ENCODE measurements at regions not wholly inside any gene's neighbourhood (a gene's known extent, or its start where the extent isn't known, plus 50 kb on each side); places are given as distances from the start of the nearest gene placed in this dataset.
"Not testable (repeated sequence)": the region's sequence is repeated elsewhere in the genome, so short reads cannot be mapped to it uniquely, and the experiment has no call there.

GRCh38 chr3:134106580-134106979 lies 76.9 kb upstream of the SLCO2A1 start:
- Mint-ChIP-seq H3K4me1 (no peaks in the 10 kb centered on the region), H3K27ac (no peak overlapping the region), H3K9me3 (peaks cover 12% of the 10 kb centered on the region), H3K4me3 (no peak overlapping the region), H3K36me3 (no peaks in the 10 kb centered on the region)
- no peak for ATAC-seq
- no peak for DNase-seq (ENCODE audit: low spot score in 2 of 2)

GRCh38 chr3:134105876-134106556 lies 76.3 kb upstream of the SLCO2A1 start:
- Mint-ChIP-seq H3K36me3 (no peaks in the 10 kb centered on the region), H3K4me1 (no peaks in the 10 kb centered on the region), H3K27ac (no peak overlapping the region)

GRCh38 chr3:134104031-134104430 lies 74.3 kb upstream of the SLCO2A1 start:
- Mint-ChIP-seq H3K27ac (no peak overlapping the region), H3K36me3 (no peaks in the 10 kb centered on the region), H3K9me3 (peaks cover 16% of the 10 kb centered on the region), H3K4me1 (no peaks in the 10 kb centered on the region), H3K4me3 (no peak overlapping the region)
- DNase-seq (ENCODE audit: low spot score in 2 of 2) (no peak), ATAC-seq (no peak)

More at GRCh38 chr3:134105876-134106556, 76.3 kb upstream of the SLCO2A1 start:
- ATAC-seq: no peak
- no peak for DNase-seq (ENCODE audit: low spot score in 2 of 2)
- H3K4me3 Mint-ChIP-seq: no peak overlapping the region
- peaks cover 12% of the 10 kb centered on the region for H3K9me3 Mint-ChIP-seq

- no peak overlapping the region for H3K27ac Mint-ChIP-seq
- H3K4me1 Mint-ChIP-seq: no peaks in the 10 kb centered on the region
- H3K36me3 Mint-ChIP-seq: no peaks in the 10 kb centered on the region
- DNase-seq (ENCODE audit: low spot score in 2 of 2): no peak
- peaks cover 16% of the 10 kb centered on the region for H3K9me3 Mint-ChIP-seq
- ATAC-seq: no peak
- H3K4me3 Mint-ChIP-seq: no peak overlapping the region
Measured at GRCh38 chr3:134103470-134103869, 73.7 kb upstream of the SLCO2A1 start.

GRCh38 chr3:134102976-134103375 lies 73.3 kb upstream of the SLCO2A1 start:
- Mint-ChIP-seq H3K4me1 (no peaks in the 10 kb centered on the region), H3K4me3 (no peak overlapping the region), H3K9me3 (peaks cover 16% of the 10 kb centered on the region), H3K36me3 (no peaks in the 10 kb centered on the region), H3K27ac (no peak overlapping the region)
- ATAC-seq (no peak), DNase-seq (ENCODE audit: low spot score in 2 of 2) (no peak)

GRCh38 chr3:134096214-134096613 lies 66.5 kb upstream of the SLCO2A1 start:
- not testable (repeated sequence) for H3K9me3 Mint-ChIP-seq; H3K4me1 Mint-ChIP-seq; ATAC-seq; H3K4me3 Mint-ChIP-seq; DNase-seq (ENCODE audit: low spot score in 2 of 2); H3K36me3 Mint-ChIP-seq; H3K27ac Mint-ChIP-seq

- Mint-ChIP-seq H3K4me1 (no peaks in the 10 kb centered on the region), H3K9me3 (no peaks in the 10 kb centered on the region), H3K36me3 (no peaks in the 10 kb centered on the region), H3K27ac (no peak overlapping the region), H3K4me3 (no peak overlapping the region)
- ATAC-seq (no peak), DNase-seq (ENCODE audit: low spot score in 2 of 2) (no peak)
Measured at GRCh38 chr3:134095005-134095404, 65.3 kb upstream of the SLCO2A1 start.

- no peak overlapping the region for H3K4me3 Mint-ChIP-seq
- ATAC-seq: no peak
- H3K4me1 Mint-ChIP-seq: no peaks in the 10 kb centered on the region
- DNase-seq (ENCODE audit: low spot score in 2 of 2): no peak
- no peaks in the 10 kb centered on the region for H3K36me3 Mint-ChIP-seq
- H3K27ac Mint-ChIP-seq: no peak overlapping the region
- H3K9me3 Mint-ChIP-seq: no peaks in the 10 kb centered on the region
Measured at GRCh38 chr3:134094491-134094890, 64.8 kb upstream of the SLCO2A1 start.

GRCh38 chr3:134093956-134094355 lies 64.2 kb upstream of the SLCO2A1 start:
- no peak overlapping the region for H3K27ac Mint-ChIP-seq
- no peak overlapping the region for H3K4me3 Mint-ChIP-seq
- peaks cover 2% of the 10 kb centered on the region for H3K9me3 Mint-ChIP-seq
- ATAC-seq (no peak), DNase-seq (ENCODE audit: low spot score in 2 of 2) (no peak)
- no peaks in the 10 kb centered on the region for H3K4me1 Mint-ChIP-seq
- no peaks in the 10 kb centered on the region for H3K36me3 Mint-ChIP-seq

- Mint-ChIP-seq H3K4me3 (no peak overlapping the region), H3K27ac (no peak overlapping the region), H3K4me1 (no peaks in the 10 kb centered on the region), H3K9me3 (peaks cover 5% of the 10 kb centered on the region), H3K36me3 (no peaks in the 10 kb centered on the region)
- DNase-seq (ENCODE audit: low spot score in 2 of 2): no peak
- no peak for ATAC-seq
Measured at GRCh38 chr3:134092208-134092701, 62.5 kb upstream of the SLCO2A1 start.

- Mint-ChIP-seq H3K4me1 (no peaks in the 10 kb centered on the region), H3K27ac (no peak overlapping the region), H3K4me3 (no peak overlapping the region), H3K36me3 (no peaks in the 10 kb centered on the region), H3K9me3 (peaks cover 5% of the 10 kb centered on the region)
- DNase-seq (ENCODE audit: low spot score in 2 of 2) (no peak), ATAC-seq (no peak)
Measured at GRCh38 chr3:134090031-134090430, 60.3 kb upstream of the SLCO2A1 start.

GRCh38 chr3:134087060-134087974 lies 57.6 kb upstream of the SLCO2A1 start:
- DNase-seq (ENCODE audit: low spot score in 2 of 2) (peak in 1 of 2 donors; percentile 35), ATAC-seq (peak; percentile 27)
- Mint-ChIP-seq H3K4me3 (no peak overlapping the region), H3K9me3 (peaks cover 5% of the 10 kb centered on the region), H3K36me3 (no peaks in the 10 kb centered on the region), H3K27ac (no peak overlapping the region), H3K4me1 (no peaks in the 10 kb centered on the region)

- H3K4me3 Mint-ChIP-seq: no peak overlapping the region
- peaks cover 5% of the 10 kb centered on the region for H3K9me3 Mint-ChIP-seq
- H3K36me3 Mint-ChIP-seq: no peaks in the 10 kb centered on the region
- H3K4me1 Mint-ChIP-seq: no peaks in the 10 kb centered on the region
- no peak for DNase-seq (ENCODE audit: low spot score in 2 of 2)
- no peak for ATAC-seq
- no peak overlapping the region for H3K27ac Mint-ChIP-seq
Measured at GRCh38 chr3:134086616-134087015, 56.9 kb upstream of the SLCO2A1 start.

- no peak overlapping the region for H3K27ac Mint-ChIP-seq
- H3K4me1 Mint-ChIP-seq: no peaks in the 10 kb centered on the region
- no peak overlapping the region for H3K4me3 Mint-ChIP-seq
- ATAC-seq (no peak), DNase-seq (ENCODE audit: low spot score in 2 of 2) (peak in 1 of 2 donors; percentile 22)
- peaks cover 5% of the 10 kb centered on the region for H3K9me3 Mint-ChIP-seq
- no peaks in the 10 kb centered on the region for H3K36me3 Mint-ChIP-seq
Measured at GRCh38 chr3:134085034-134085775, 55.5 kb upstream of the SLCO2A1 start.

- DNase-seq (ENCODE audit: low spot score in 2 of 2) (peak in 1 of 2 donors; percentile 44), ATAC-seq (peak; percentile 12)
- H3K4me3 Mint-ChIP-seq: no peak overlapping the region
- no peak overlapping the region for H3K27ac Mint-ChIP-seq
- H3K36me3 Mint-ChIP-seq: no peaks in the 10 kb centered on the region
- peaks cover 5% of the 10 kb centered on the region for H3K9me3 Mint-ChIP-seq
- H3K4me1 Mint-ChIP-seq: no peaks in the 10 kb centered on the region
Measured at GRCh38 chr3:134084242-134084950, 54.7 kb upstream of the SLCO2A1 start.

Measured in stimulated activated effector memory CD8-positive, alpha-beta T cell treated with anti-CD3 and anti-CD28 coated beads, Interleukin-12 subunit alpha, Interleukin-12 subunit beta, amount 100 ng/mL, for 72 hours (primary cell).